ENCODE measurements at regions not wholly inside any gene's neighbourhood (a gene's known extent, or its start where the extent isn't known, plus 50 kb on each side); places are given as distances from the start of the nearest gene placed in this dataset.

GRCh38 chr12:131402781-131403396 lies 308.0 kb upstream of the SFSWAP start:
- DNase-seq, result no peak
- no peaks in the 10 kb centered on the region for H3K9me3 ChIP-seq
- H3K27me3 ChIP-seq, result no peaks in the 10 kb centered on the region
- no peak for ATAC-seq
- intact Hi-C loops (cut with DNase I; ENCODE audit: low total_unique reads), result no loop called here
- H3K4me1 ChIP-seq, result no peaks in the 10 kb centered on the region
- H3K4me3 ChIP-seq, result no peak overlapping the region
- no peak overlapping the region for H3K27ac ChIP-seq
- in situ Hi-C loops (cut with MboI; ENCODE audit: low sequenced_read_pairs in 4 of 4), result no loop called here
- no peaks in the 10 kb centered on the region for H3K36me3 ChIP-seq
- TF ChIP-seq CTCF (IDR thresholded peaks at IDR 0.05 in 4 of 5, conservative IDR thresholded peaks at IDR 0.05 in 1 of 5) (no peak), POLR2A (IDR thresholded peaks at IDR 0.05) (no peak)

- intact Hi-C loops (cut with DNase I; ENCODE audit: low total_unique reads), result no loop called here
- TF ChIP-seq POLR2A (IDR thresholded peaks at IDR 0.05) (no peak), CTCF (IDR thresholded peaks at IDR 0.05 in 4 of 5, conservative IDR thresholded peaks at IDR 0.05 in 1 of 5) (no peak)
- H3K9me3 ChIP-seq, result no peaks in the 10 kb centered on the region
- DNase-seq, result no peak
- in situ Hi-C loops (cut with MboI; ENCODE audit: low sequenced_read_pairs in 4 of 4), result no loop called here
- H3K27me3 ChIP-seq, result no peaks in the 10 kb centered on the region
- no peak for ATAC-seq
- no peak overlapping the region for H3K4me3 ChIP-seq
- no peaks in the 10 kb centered on the region for H3K36me3 ChIP-seq
- H3K4me1 ChIP-seq, result no peaks in the 10 kb centered on the region
- H3K27ac ChIP-seq, result no peak overlapping the region
Observed at GRCh38 chr12:131403676-131404075, 307.2 kb upstream of the SFSWAP start.

GRCh38 chr12:131404705-131405104 lies 306.2 kb upstream of the SFSWAP start:
- in situ Hi-C loops (cut with MboI; ENCODE audit: low sequenced_read_pairs in 4 of 4) (no loop called here), intact Hi-C loops (cut with DNase I; ENCODE audit: low total_unique reads) (no loop called here)
- Histone ChIP-seq H3K27ac (no peak overlapping the region), H3K36me3 (no peaks in the 10 kb centered on the region), H3K9me3 (no peaks in the 10 kb centered on the region), H3K4me1 (no peaks in the 10 kb centered on the region), H3K4me3 (no peak overlapping the region), H3K27me3 (no peaks in the 10 kb centered on the region)
- ATAC-seq, result no peak
- DNase-seq, result no peak
- TF ChIP-seq CTCF (IDR thresholded peaks at IDR 0.05 in 4 of 5, conservative IDR thresholded peaks at IDR 0.05 in 1 of 5) (no peak), POLR2A (IDR thresholded peaks at IDR 0.05) (no peak)

GRCh38 chr12:131407221-131408035 lies 303.5 kb upstream of the SFSWAP start:
- H3K9me3 ChIP-seq, result no peaks in the 10 kb centered on the region
- H3K27me3 ChIP-seq, result no peaks in the 10 kb centered on the region
- no peak for DNase-seq
- H3K27ac ChIP-seq, result no peak overlapping the region
- no peak for TF ChIP-seq POLR2A (IDR thresholded peaks at IDR 0.05)
- TF ChIP-seq CTCF (IDR thresholded peaks at IDR 0.05 in 4 of 5, conservative IDR thresholded peaks at IDR 0.05 in 1 of 5), result no peak
- H3K36me3 ChIP-seq, result no peaks in the 10 kb centered on the region
- H3K4me3 ChIP-seq, result no peak overlapping the region
- ATAC-seq, result no peak
- intact Hi-C loops (cut with DNase I; ENCODE audit: low total_unique reads), result no loop called here
- in situ Hi-C loops (cut with MboI; ENCODE audit: low sequenced_read_pairs in 4 of 4), result no loop called here
- H3K4me1 ChIP-seq, result no peaks in the 10 kb centered on the region

Measured in gastrocnemius medialis (tissue), 4 donors.